ENCODE measurements at regions not wholly inside any gene's neighbourhood (a gene's known extent, or its start where the extent isn't known, plus 50 kb on each side); places are given as distances from the start of the nearest gene placed in this dataset.

DNA sequence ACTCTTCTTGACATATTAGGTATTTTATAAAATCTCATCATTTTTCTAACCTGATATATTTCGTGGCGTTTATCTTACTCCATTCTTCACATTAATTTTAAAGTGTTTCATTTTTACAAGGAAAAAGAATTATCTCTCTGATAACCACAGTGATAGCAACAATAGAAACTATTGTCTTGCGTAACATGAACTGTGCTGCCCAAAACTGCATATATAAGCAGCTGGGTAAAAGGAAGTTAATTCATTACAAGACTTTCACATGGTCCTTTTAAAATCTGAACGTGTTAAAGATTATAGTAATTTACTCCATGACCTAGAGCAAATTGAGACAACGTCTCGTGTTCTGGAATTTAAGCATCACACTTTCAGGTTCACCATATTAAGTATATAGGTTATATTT, 210.4 kb upstream of the GRIA4 start:
- TF ChIP-seq, protein P1, sequence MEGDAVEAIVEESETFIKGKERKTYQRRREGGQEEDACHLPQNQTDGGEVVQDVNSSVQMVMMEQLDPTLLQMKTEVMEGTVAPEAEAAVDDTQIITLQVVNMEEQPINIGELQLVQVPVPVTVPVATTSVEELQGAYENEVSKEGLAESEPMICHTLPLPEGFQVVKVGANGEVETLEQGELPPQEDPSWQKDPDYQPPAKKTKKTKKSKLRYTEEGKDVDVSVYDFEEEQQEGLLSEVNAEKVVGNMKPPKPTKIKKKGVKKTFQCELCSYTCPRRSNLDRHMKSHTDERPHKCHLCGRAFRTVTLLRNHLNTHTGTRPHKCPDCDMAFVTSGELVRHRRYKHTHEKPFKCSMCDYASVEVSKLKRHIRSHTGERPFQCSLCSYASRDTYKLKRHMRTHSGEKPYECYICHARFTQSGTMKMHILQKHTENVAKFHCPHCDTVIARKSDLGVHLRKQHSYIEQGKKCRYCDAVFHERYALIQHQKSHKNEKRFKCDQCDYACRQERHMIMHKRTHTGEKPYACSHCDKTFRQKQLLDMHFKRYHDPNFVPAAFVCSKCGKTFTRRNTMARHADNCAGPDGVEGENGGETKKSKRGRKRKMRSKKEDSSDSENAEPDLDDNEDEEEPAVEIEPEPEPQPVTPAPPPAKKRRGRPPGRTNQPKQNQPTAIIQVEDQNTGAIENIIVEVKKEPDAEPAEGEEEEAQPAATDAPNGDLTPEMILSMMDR (IDR thresholded peaks at IDR 0.05) = no peak
- no peak for TF ChIP-seq POLR2A (IDR thresholded peaks at IDR 0.05)

All from lower leg skin (tissue), 3 donors.